ENCODE measurements at regions not wholly inside any gene's neighbourhood (a gene's known extent, or its start where the extent isn't known, plus 50 kb on each side); places are given as distances from the start of the nearest gene placed in this dataset.

- in situ Hi-C loops (cut with HindIII; ENCODE audit: low sequenced_read_pairs) = no loop called here
- DNase-seq (ENCODE audit: low read depth) = no peak
- TF ChIP-seq CTCF (IDR thresholded peaks at IDR 0.05; ENCODE audit: low read depth, low read length, missing control alignments) = no peak
- no peak overlapping the region for H3K4me3 ChIP-seq (ENCODE audit: low read depth, low read length)
Observed at GRCh38 chr14:54172114-54172513, 215.5 kb upstream of the BMP4 start.

GRCh38 chr14:54172562-54172961 is 215.9 kb upstream of the BMP4 start:
- in situ Hi-C loops (cut with HindIII; ENCODE audit: low sequenced_read_pairs) = no loop called here
- DNase-seq (ENCODE audit: low read depth) = no peak
- no peak for TF ChIP-seq CTCF (IDR thresholded peaks at IDR 0.05; ENCODE audit: low read depth, low read length, missing control alignments)
- H3K4me3 ChIP-seq (ENCODE audit: low read depth, low read length) = no peak overlapping the region

GRCh38 chr14:54173802-54174201 is 217.2 kb upstream of the BMP4 start:
- no peak for DNase-seq (ENCODE audit: low read depth)
- in situ Hi-C loops (cut with HindIII; ENCODE audit: low sequenced_read_pairs) = no loop called here
- TF ChIP-seq CTCF (IDR thresholded peaks at IDR 0.05; ENCODE audit: low read depth, low read length, missing control alignments) = no peak
- H3K4me3 ChIP-seq (ENCODE audit: low read depth, low read length) = no peak overlapping the region

GRCh38 chr14:54174457-54174856 is 217.8 kb upstream of the BMP4 start:
- no peak overlapping the region for H3K4me3 ChIP-seq (ENCODE audit: low read depth, low read length)
- in situ Hi-C loops (cut with HindIII; ENCODE audit: low sequenced_read_pairs) = no loop called here
- TF ChIP-seq CTCF (IDR thresholded peaks at IDR 0.05; ENCODE audit: low read depth, low read length, missing control alignments) = no peak
- DNase-seq (ENCODE audit: low read depth) = no peak

GRCh38 chr14:54175298-54175942 is 218.8 kb upstream of the BMP4 start:
- DNase-seq (ENCODE audit: low read depth) = peak; percentile 73
- in situ Hi-C loops (cut with HindIII; ENCODE audit: low sequenced_read_pairs) = no loop called here

GRCh38 chr14:54177019-54177418 is 219.8 kb upstream of the CDKN3 start:
- in situ Hi-C loops (cut with HindIII; ENCODE audit: low sequenced_read_pairs) = no loop called here
- no peak for TF ChIP-seq CTCF (IDR thresholded peaks at IDR 0.05; ENCODE audit: low read depth, low read length, missing control alignments)
- H3K4me3 ChIP-seq (ENCODE audit: low read depth, low read length) = no peak overlapping the region
- DNase-seq (ENCODE audit: low read depth) = no peak

More at GRCh38 chr14:54175298-54175942, 218.8 kb upstream of the BMP4 start:
- TF ChIP-seq CTCF (IDR thresholded peaks at IDR 0.05; ENCODE audit: low read depth, low read length, missing control alignments) = peak; percentile 75
- H3K4me3 ChIP-seq (ENCODE audit: low read depth, low read length) = no peak overlapping the region

Data from astrocyte of the cerebellum (primary cell).